ENCODE measurements at regions not wholly inside any gene's neighbourhood (a gene's known extent, or its start where the extent isn't known, plus 50 kb on each side); places are given as distances from the start of the nearest gene placed in this dataset.

- TF ChIP-seq EZH2 (IDR thresholded peaks at IDR 0.05; ENCODE audit: borderline replicate concordance, insufficient read depth, low read depth, low read length, poor library complexity, severe bottlenecking), result no peak
- TF ChIP-seq, protein P1, sequence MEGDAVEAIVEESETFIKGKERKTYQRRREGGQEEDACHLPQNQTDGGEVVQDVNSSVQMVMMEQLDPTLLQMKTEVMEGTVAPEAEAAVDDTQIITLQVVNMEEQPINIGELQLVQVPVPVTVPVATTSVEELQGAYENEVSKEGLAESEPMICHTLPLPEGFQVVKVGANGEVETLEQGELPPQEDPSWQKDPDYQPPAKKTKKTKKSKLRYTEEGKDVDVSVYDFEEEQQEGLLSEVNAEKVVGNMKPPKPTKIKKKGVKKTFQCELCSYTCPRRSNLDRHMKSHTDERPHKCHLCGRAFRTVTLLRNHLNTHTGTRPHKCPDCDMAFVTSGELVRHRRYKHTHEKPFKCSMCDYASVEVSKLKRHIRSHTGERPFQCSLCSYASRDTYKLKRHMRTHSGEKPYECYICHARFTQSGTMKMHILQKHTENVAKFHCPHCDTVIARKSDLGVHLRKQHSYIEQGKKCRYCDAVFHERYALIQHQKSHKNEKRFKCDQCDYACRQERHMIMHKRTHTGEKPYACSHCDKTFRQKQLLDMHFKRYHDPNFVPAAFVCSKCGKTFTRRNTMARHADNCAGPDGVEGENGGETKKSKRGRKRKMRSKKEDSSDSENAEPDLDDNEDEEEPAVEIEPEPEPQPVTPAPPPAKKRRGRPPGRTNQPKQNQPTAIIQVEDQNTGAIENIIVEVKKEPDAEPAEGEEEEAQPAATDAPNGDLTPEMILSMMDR (IDR thresholded peaks at IDR 0.05), result no peak
These were observed 113.9 kb upstream of the LMO3 start for GRCh38 chr12:16719713-16720416.

Measured in B cell (primary cell).